DMS153 treated with DMSO at 0.1 percent for 48 hours (cell line): ENCODE measurements at regions not wholly inside any gene's neighbourhood (a gene's known extent, or its start where the extent isn't known, plus 50 kb on each side); places are given as distances from the start of the nearest gene placed in this dataset.
"Not testable (repeated sequence)": the region's sequence is repeated elsewhere in the genome, so short reads cannot be mapped to it uniquely, and the experiment has no call there.

ENCODE experiments used
- DNase-seq: peaks from one replicate; lab custom pipeline; 2025; ENCODE audit not compliant: unreplicated experiment; lab: John Stamatoyannopoulos, UW

- no peak for DNase-seq
These were observed 129.7 kb upstream of the SEC61G start for GRCh38 chr7:54888734-54889082.

GRCh38 chr7:54897891-54898290, 120.9 kb upstream of the EGFR start:
- no peak for DNase-seq

- DNase-seq: no peak
These were observed 120.0 kb upstream of the EGFR start for GRCh38 chr7:54898659-54899340.

- DNase-seq: no peak
These were observed 117.0 kb upstream of the EGFR start for GRCh38 chr7:54901840-54902239.

- DNase-seq: no peak
These were observed 114.7 kb upstream of the EGFR start for GRCh38 chr7:54904130-54904529.

- no peak for DNase-seq
These were observed 113.8 kb upstream of the EGFR start for GRCh38 chr7:54904986-54905385.

- DNase-seq: no peak
These were observed 111.9 kb upstream of the EGFR start for GRCh38 chr7:54906963-54907362.

GRCh38 chr7:54907981-54908380, 110.8 kb upstream of the EGFR start:
- DNase-seq: no peak

- no peak for DNase-seq
These were observed 109.9 kb upstream of the EGFR start for GRCh38 chr7:54908760-54909438.

GRCh38 chr7:54915870-54916598, 102.8 kb upstream of the EGFR start:
- DNase-seq: no peak

GRCh38 chr7:54917613-54918391, 101.0 kb upstream of the EGFR start:
- no peak for DNase-seq

GRCh38 chr7:54921116-54921515, 97.7 kb upstream of the EGFR start:
- DNase-seq: no peak

- no peak for DNase-seq
These were observed 87.3 kb upstream of the EGFR start for GRCh38 chr7:54931532-54931931.

- peak; percentile 64 for DNase-seq
These were observed 85.8 kb upstream of the EGFR start for GRCh38 chr7:54932818-54933543.

GRCh38 chr7:54933643-54934042, 85.2 kb upstream of the EGFR start:
- no peak for DNase-seq

- no peak for DNase-seq
These were observed 78.1 kb upstream of the EGFR start for GRCh38 chr7:54940748-54941147.

- no peak for DNase-seq
These were observed 74.6 kb upstream of the EGFR start for GRCh38 chr7:54944179-54944578.

- DNase-seq: no peak
These were observed 72.5 kb upstream of the EGFR start for GRCh38 chr7:54946271-54946670.

GRCh38 chr7:54946764-54947163, 72.1 kb upstream of the EGFR start:
- DNase-seq: no peak

- DNase-seq: no peak
These were observed 71.6 kb upstream of the EGFR start for GRCh38 chr7:54947266-54947665.

- not testable (repeated sequence) for DNase-seq
These were observed 69.3 kb upstream of the EGFR start for GRCh38 chr7:54949514-54949913.
